ENCODE measurements at regions not wholly inside any gene's neighbourhood (a gene's known extent, or its start where the extent isn't known, plus 50 kb on each side); places are given as distances from the start of the nearest gene placed in this dataset.

DNA sequence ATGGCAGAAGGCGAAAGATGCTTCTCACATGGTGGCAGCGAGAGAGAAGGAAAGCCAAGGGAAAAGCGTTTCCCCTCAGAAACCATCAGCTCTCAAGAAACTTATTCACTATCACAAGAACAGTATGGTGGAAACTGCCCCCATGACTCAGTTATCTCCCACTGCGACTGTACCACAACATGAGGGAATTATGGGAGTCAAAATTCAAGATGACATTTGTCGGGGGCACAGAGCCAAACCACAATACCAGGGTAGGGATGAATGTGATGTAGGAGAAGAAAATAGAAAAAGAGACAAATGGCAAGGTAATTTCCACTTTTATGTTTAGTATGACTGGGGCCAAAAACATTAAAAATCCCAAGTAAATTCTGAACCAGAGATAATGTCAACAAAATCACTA, 216.8 kb downstream of the TRIM36 start:
- TF ChIP-seq EZH2 (IDR thresholded peaks at IDR 0.05; ENCODE audit: borderline replicate concordance, low read length) (no peak), CTCF (conservative IDR thresholded peaks at IDR 0.05 in 1 of 2, IDR thresholded peaks at IDR 0.05 in 1 of 2; ENCODE audit: extremely low read depth in 1 of 2, insufficient read depth in 1 of 2, low read depth in 1 of 2, low read length in 2 of 2) (no peak)
